Fibroblast of pulmonary artery (primary cell): ENCODE measurements at regions not wholly inside any gene's neighbourhood (a gene's known extent, or its start where the extent isn't known, plus 50 kb on each side); places are given as distances from the start of the nearest gene placed in this dataset.

ENCODE experiments used
- DNase-seq: peaks from one replicate; pipeline ENCODE4 v3.0.0-alpha.2; 2010; ENCODE audit warnings: low read depth
- H3K4me3 ChIP-seq: replicated peaks from 2 replicates; pipeline ENCODE4 v1.5.1; 2011; ENCODE audit warnings: low read depth, mild to moderate bottlenecking, control low read depth, low read length, moderate library complexity
- CTCF ChIP-seq: IDR thresholded peaks from 2 replicates; pipeline ENCODE4 v1.5.1; 2011; ENCODE audit warnings: mild to moderate bottlenecking, control low read depth, low read length, inconsistent platforms; ENCODE audit errors: missing control alignments

- H3K4me3 ChIP-seq = no peak overlapping the region
- no peak for TF ChIP-seq CTCF
- no peak for DNase-seq
Observed at GRCh38 chr4:123578276-123579029, 181.9 kb downstream of the SPRY1 start.

GRCh38 chr4:123579961-123580360 lies 183.4 kb downstream of the SPRY1 start:
- H3K4me3 ChIP-seq = no peak overlapping the region
- TF ChIP-seq CTCF = no peak
- no peak for DNase-seq

GRCh38 chr4:123580981-123581664 lies 184.5 kb downstream of the SPRY1 start:
- TF ChIP-seq CTCF = no peak
- DNase-seq = no peak
- H3K4me3 ChIP-seq = no peak overlapping the region

- no peak for TF ChIP-seq CTCF
- H3K4me3 ChIP-seq = no peak overlapping the region
- no peak for DNase-seq
Observed at GRCh38 chr4:123581802-123582201, 185.2 kb downstream of the SPRY1 start.

GRCh38 chr4:123583043-123583442 lies 186.4 kb downstream of the SPRY1 start:
- TF ChIP-seq CTCF = no peak
- no peak overlapping the region for H3K4me3 ChIP-seq
- DNase-seq = no peak

GRCh38 chr4:123585111-123585510 lies 188.5 kb downstream of the SPRY1 start:
- no peak overlapping the region for H3K4me3 ChIP-seq
- TF ChIP-seq CTCF = no peak
- DNase-seq = no peak
